GM12878 (cell line): ENCODE measurements at regions not wholly inside any gene's neighbourhood (a gene's known extent, or its start where the extent isn't known, plus 50 kb on each side); places are given as distances from the start of the nearest gene placed in this dataset.

ENCODE experiments used
- ATAC-seq: fragments of 200-7000 bp; cut with Tn5 transposase; 3 replicates; pipeline ENCODE4 v1.9.1; 2020; ENCODE audit warnings: mild to moderate bottlenecking, moderate library complexity
- BruUV-seq: library from RNA; stranded (reverse); fragments of 400-500 nt; replicated peaks from 2 replicates; lab custom pipeline; 2021; lab: Mats Ljungman, UMichigan
- CTCF ChIA-PET: fragments of 300-600 bp; sonication (Branson Sonifier 250); formaldehyde crosslinking; extraction: SDS; loops from one replicate; lab custom pipeline; 2021; ENCODE audit warnings: inconsistent platforms; lab: Yijun Ruan, JAX
- POLR2A ChIA-PET: fragments of 350-600 bp; formaldehyde crosslinking; extraction: SDS; loops from one replicate; lab custom pipeline; 2021; ENCODE audit warnings: inconsistent platforms; lab: Charles Lee
- RAD21 ChIA-PET: fragments of 300-600 bp; sonication (Branson Sonifier 250); formaldehyde crosslinking; loops from one replicate; lab custom pipeline; 2023; ENCODE audit warnings: antibody characterized with exemption; ENCODE audit not compliant: unreplicated experiment; lab: Charles Lee
- SMC1A ChIA-PET: fragments of 300-600 bp; sonication (Branson Sonifier 250); formaldehyde crosslinking; loops from one replicate; lab custom pipeline; 2023; ENCODE audit not compliant: unreplicated experiment, uncharacterized antibody; lab: Charles Lee
- DNase-seq: peaks from one replicate; pipeline ENCODE4 v3.0.0-alpha.2; 2011; ENCODE audit warnings: low read depth, low spot score
- FAIRE-seq: peaks from 3 replicates; lab custom pipeline; 2011; peaks lifted over from hg19 to GRCh38; lab: Jason Lieb, UNC
- H2AFZ ChIP-seq: 2 replicates; pipeline ENCODE4 v1.6.0; 2011; ENCODE audit warnings: low read depth, low read length, control low read depth; ENCODE audit not compliant: control insufficient read depth
- H3K27ac ChIP-seq: 2 replicates; pipeline ENCODE4 v1.5.1; 2011; ENCODE audit warnings: control low read depth; ENCODE audit not compliant: control insufficient read depth, insufficient read depth
- H3K27me3 ChIP-seq, 2 experiments: replicated peaks in 1 of 2; 2 replicates each; pipeline versions ENCODE4 v1.6.0 to v1.6.1; 2011; ENCODE audit warnings: low read length in 1 of 2; ENCODE audit not compliant: control insufficient read depth in 2 of 2, insufficient read depth in 2 of 2
- H3K36me3 ChIP-seq, 2 experiments: 2 replicates each; pipeline ENCODE4 v1.5.1; 2011; ENCODE audit warnings: low read length in 1 of 2; ENCODE audit not compliant: control insufficient read depth in 2 of 2, insufficient read depth in 2 of 2
- H3K4me1 ChIP-seq: 2 replicates; pipeline ENCODE4 v1.6.1; 2011; ENCODE audit warnings: mild to moderate bottlenecking, low read length, moderate library complexity, mixed read lengths; ENCODE audit not compliant: control insufficient read depth, insufficient read depth
- H3K4me2 ChIP-seq: 2 replicates; pipeline ENCODE4 v1.6.0; 2011; ENCODE audit warnings: control low read depth; ENCODE audit not compliant: control insufficient read depth, insufficient read depth
- H3K4me3 ChIP-seq: fragments of 200-600 bp; sonication (generic); 2 replicates; pipeline ENCODE4 v1.5.1; 2016
- H3K79me2 ChIP-seq: 2 replicates; pipeline ENCODE4 v1.6.0; 2011; ENCODE audit warnings: low read length; ENCODE audit not compliant: control insufficient read depth, insufficient read depth
- H3K9ac ChIP-seq: 2 replicates; pipeline ENCODE4 v1.8.0; 2011; ENCODE audit warnings: low read length, control low read depth, mixed read lengths; ENCODE audit not compliant: control insufficient read depth, insufficient read depth
- H3K9me3 ChIP-seq: replicated peaks from 3 replicates; pipeline ENCODE4 v1.5.1; 2011; ENCODE audit warnings: mild to moderate bottlenecking, low read length; ENCODE audit not compliant: control insufficient read depth, insufficient read depth
- H4K20me1 ChIP-seq: 2 replicates; pipeline ENCODE4 v1.6.0; 2011; ENCODE audit not compliant: control insufficient read depth, insufficient read depth
- BRCA1 ChIP-seq: IDR thresholded peaks from 2 replicates; pipeline ENCODE4 v1.6.1; 2011; ENCODE audit warnings: low read depth, low read length, improper control_type of control experiment
- CHD4 ChIP-seq: fragments of 200-600 bp; sonication (generic); IDR thresholded peaks from 2 replicates; pipeline ENCODE4 v1.6.1; 2016; ENCODE audit warnings: mild to moderate bottlenecking
- DPF2 ChIP-seq: fragments of 450-650 bp; IDR thresholded peaks from 2 replicates; pipeline ENCODE4 v1.6.1; 2017; ENCODE audit warnings: mild to moderate bottlenecking
- EED ChIP-seq: sonication (generic); IDR thresholded peaks from 2 replicates; pipeline ENCODE4 v1.6.1; 2016; ENCODE audit warnings: antibody characterized with exemption, low read depth
- EP300 ChIP-seq, 2 experiments: fragments of 150-350 bp in 1 of 2; IDR thresholded peaks; 2 replicates each; pipeline ENCODE4 v1.6.1; 2011 to 2012; ENCODE audit warnings: low read depth in 2 of 2, low read length in 2 of 2, borderline replicate concordance in 1 of 2, improper control_type of control experiment in 1 of 2, inconsistent platforms in 1 of 2; ENCODE audit not compliant: control insufficient read depth in 1 of 2
- FOXK2 ChIP-seq: fragments of 450-650 bp; IDR thresholded peaks from 2 replicates; pipeline ENCODE4 v1.6.1; 2017; ENCODE audit warnings: mild to moderate bottlenecking, moderate library complexity
- HDAC2 ChIP-seq: fragments of 200-600 bp; sonication (generic); IDR thresholded peaks from 2 replicates; pipeline ENCODE4 v1.6.1; 2017
- IKZF1 ChIP-seq: fragments of 450-650 bp; conservative IDR thresholded peaks from 2 replicates; pipeline ENCODE4 v1.6.1; 2017; ENCODE audit warnings: antibody characterized with exemption, mild to moderate bottlenecking
- IKZF2 ChIP-seq, 2 experiments: fragments of 450-650 bp; IDR thresholded peaks; 2 replicates each; pipeline ENCODE4 v1.6.1; 2017; ENCODE audit warnings: mild to moderate bottlenecking in 2 of 2, moderate library complexity in 2 of 2
- JUNB ChIP-seq: IDR thresholded peaks from 2 replicates; pipeline ENCODE4 v1.6.1; 2016; ENCODE audit warnings: antibody characterized with exemption, mild to moderate bottlenecking
- MTA2 ChIP-seq: fragments of 450-650 bp; IDR thresholded peaks from 2 replicates; pipeline ENCODE4 v1.6.1; 2016; ENCODE audit warnings: low read depth, mild to moderate bottlenecking, moderate library complexity
- MTA3 ChIP-seq: IDR thresholded peaks from 2 replicates; pipeline ENCODE4 v1.6.1; 2012; ENCODE audit warnings: low read length, inconsistent platforms, borderline replicate concordance
- NR2F1 ChIP-seq: fragments of 450-650 bp; conservative IDR thresholded peaks from 2 replicates; pipeline ENCODE4 v1.6.1; 2017; ENCODE audit warnings: mild to moderate bottlenecking
- RBBP5 ChIP-seq: fragments of 200-600 bp; sonication (generic); conservative IDR thresholded peaks from 2 replicates; pipeline ENCODE4 v1.6.1; 2016
- SMARCA5 ChIP-seq: fragments of 450-650 bp; IDR thresholded peaks from 2 replicates; pipeline ENCODE4 v1.6.1; 2017; ENCODE audit warnings: mild to moderate bottlenecking
- TCF3 ChIP-seq: IDR thresholded peaks from 2 replicates; pipeline ENCODE4 v1.6.1; 2012; ENCODE audit warnings: low read depth, mild to moderate bottlenecking, low read length, borderline replicate concordance; ENCODE audit not compliant: insufficient read depth
- YBX1 ChIP-seq: fragments of 450-650 bp; IDR thresholded peaks from 2 replicates; pipeline ENCODE4 v1.6.1; 2016; ENCODE audit warnings: antibody characterized with exemption
- ZBTB33 ChIP-seq: fragments of 450-650 bp; IDR thresholded peaks from 2 replicates; pipeline ENCODE4 v1.6.1; 2017; ENCODE audit warnings: mild to moderate bottlenecking
- ZSCAN29 ChIP-seq: fragments of 450-650 bp; IDR thresholded peaks from 2 replicates; pipeline ENCODE4 v1.6.1; 2017; ENCODE audit warnings: mild to moderate bottlenecking, moderate library complexity
- WGBS: methylation state at CpG from one replicate; pipeline ENCODE4 v1.1.6; 2016; ENCODE audit warnings: low lambda C conversion rate; ENCODE audit not compliant: insufficient replicate concordance, insufficient coverage; ENCODE audit errors: missing lambda C conversion rate; 5-methylcytosine and 5-hydroxymethylcytosine counted together
- in situ Hi-C: fragments of 300-500 bp; cut with MboI; formaldehyde crosslinking; loops from 9 replicates; pipeline ENCODE4 v1.14.3; 2018; ENCODE audit warnings: mixed read lengths
- intact Hi-C: fragments of 100-400 bp; cut with micrococcal nuclease; formaldehyde crosslinking; loops from one replicate; pipeline ENCODE4 v1.14.2; 2022; ENCODE audit not compliant: unreplicated experiment
- TF ChIP-seq, protein P1 (sequence below): IDR thresholded peaks from 2 replicates; pipeline ENCODE4 v1.6.1; 2012; ENCODE audit warnings: mild to moderate bottlenecking, low read depth, low read length
- TF ChIP-seq, protein P2 (sequence below): fragments of 450-650 bp; IDR thresholded peaks from 2 replicates; pipeline ENCODE4 v1.6.1; 2016; ENCODE audit warnings: mild to moderate bottlenecking

DNA sequence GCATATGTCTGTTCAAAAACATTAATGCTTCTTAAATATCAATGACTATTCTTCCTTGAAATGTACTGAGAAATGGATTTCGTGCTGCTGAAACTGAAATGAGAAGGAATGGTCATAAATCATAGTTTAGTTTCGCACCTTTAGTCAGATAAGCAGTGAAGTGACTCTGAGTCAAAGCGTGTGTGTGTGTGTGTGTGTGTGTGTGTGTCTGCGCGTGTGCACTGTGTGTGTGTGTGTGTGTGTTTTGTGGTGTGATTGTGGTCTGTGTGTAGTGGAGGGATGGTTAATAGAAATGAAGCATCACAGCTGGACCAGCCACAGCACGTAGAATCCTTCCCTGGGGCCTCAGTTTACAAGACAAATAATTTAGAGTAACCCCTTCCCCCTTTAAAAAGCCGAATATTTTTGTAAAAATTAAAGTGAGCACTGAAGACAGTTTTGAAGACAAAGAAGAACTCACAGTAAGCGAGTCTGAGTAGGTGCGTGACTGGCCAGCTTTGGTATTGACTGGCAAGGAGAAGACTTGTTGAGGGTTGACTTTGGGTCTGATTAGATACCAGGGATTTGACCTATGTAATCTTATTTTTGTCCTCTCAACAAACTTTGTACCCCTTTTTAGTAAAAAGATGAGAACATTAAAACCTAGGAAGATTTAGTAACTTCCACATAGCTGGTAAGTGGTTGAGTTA, 202.0 kb upstream of the IL12A start:
- H4K20me1 ChIP-seq = no peaks in the 10 kb centered on the region
- peak; percentile 69 for ATAC-seq
- in situ Hi-C loops = no loop called here
- 22% methylated on average over 9 of the region's 9 CpGs for WGBS
- ChIA-PET POLR2A (no interaction called here), CTCF (interaction anchor here (1.6 kb wide), 1 partner anchor 10 kb away, joined by 3 read pairs; no protein-coding TSS in a partner anchor), RAD21 (interaction anchor here (1.6 kb wide), 1 partner anchor 19 kb away, joined by 4 read pairs; no protein-coding TSS in a partner anchor), SMC1A (no interaction called here)
- H3K4me3 ChIP-seq = no peak overlapping the region
- no peak overlapping the region for H3K4me2 ChIP-seq
- no peaks in the 10 kb centered on the region; a peak in 1 of 4 replicates for H3K27me3 ChIP-seq
- no peaks in the 10 kb centered on the region; the same call in 1 of the 2 replicates for H3K4me1 ChIP-seq
- intact Hi-C loops = no loop called here
- BruUV-seq = no TSS peak
- H3K9me3 ChIP-seq = no peaks in the 10 kb centered on the region
- no peaks in the 10 kb centered on the region for H3K79me2 ChIP-seq
- H3K27ac ChIP-seq = no peak overlapping the region
- FAIRE-seq = no peak
- no peak overlapping the region for H3K9ac ChIP-seq
- H2AFZ ChIP-seq = no peak overlapping the region
- no peak for DNase-seq
- no peaks in the 10 kb centered on the region for H3K36me3 ChIP-seq
- TF ChIP-seq MTA3 (no peak), CHD4 (no peak), HDAC2 (no peak), NR2F1 (no peak), BRCA1 (no peak), TCF3 (peak; percentile 25; the same call in 1 of the 2 replicates), DPF2 (peak; percentile 41; the same call in 1 of the 2 replicates), YBX1 (no peak), JUNB (peak; percentile 34), MTA2 (peak; percentile 59; the same call in 1 of the 2 replicates), SMARCA5 (no peak), IKZF1 (0 out of 2 replicates have a peak, but pooled peaks have one; percentile 19), RBBP5 (no peak), IKZF2 (IDR thresholded peaks at IDR 0.05) (peak; percentile 69 to 85), EP300 (IDR thresholded peaks at IDR 0.05; ENCODE audit: borderline replicate concordance in 1 of 2, control insufficient read depth in 1 of 2, low read depth in 2 of 2, low read length in 2 of 2) (0 out of 4 replicates have a peak, but pooled peaks of 1 of the 2 experiments have one; percentile 36), ZSCAN29 (no peak), FOXK2 (no peak), ZBTB33 (no peak), EED (peak; percentile 20; the same call in 1 of the 2 replicates)
- TF ChIP-seq, protein P1, sequence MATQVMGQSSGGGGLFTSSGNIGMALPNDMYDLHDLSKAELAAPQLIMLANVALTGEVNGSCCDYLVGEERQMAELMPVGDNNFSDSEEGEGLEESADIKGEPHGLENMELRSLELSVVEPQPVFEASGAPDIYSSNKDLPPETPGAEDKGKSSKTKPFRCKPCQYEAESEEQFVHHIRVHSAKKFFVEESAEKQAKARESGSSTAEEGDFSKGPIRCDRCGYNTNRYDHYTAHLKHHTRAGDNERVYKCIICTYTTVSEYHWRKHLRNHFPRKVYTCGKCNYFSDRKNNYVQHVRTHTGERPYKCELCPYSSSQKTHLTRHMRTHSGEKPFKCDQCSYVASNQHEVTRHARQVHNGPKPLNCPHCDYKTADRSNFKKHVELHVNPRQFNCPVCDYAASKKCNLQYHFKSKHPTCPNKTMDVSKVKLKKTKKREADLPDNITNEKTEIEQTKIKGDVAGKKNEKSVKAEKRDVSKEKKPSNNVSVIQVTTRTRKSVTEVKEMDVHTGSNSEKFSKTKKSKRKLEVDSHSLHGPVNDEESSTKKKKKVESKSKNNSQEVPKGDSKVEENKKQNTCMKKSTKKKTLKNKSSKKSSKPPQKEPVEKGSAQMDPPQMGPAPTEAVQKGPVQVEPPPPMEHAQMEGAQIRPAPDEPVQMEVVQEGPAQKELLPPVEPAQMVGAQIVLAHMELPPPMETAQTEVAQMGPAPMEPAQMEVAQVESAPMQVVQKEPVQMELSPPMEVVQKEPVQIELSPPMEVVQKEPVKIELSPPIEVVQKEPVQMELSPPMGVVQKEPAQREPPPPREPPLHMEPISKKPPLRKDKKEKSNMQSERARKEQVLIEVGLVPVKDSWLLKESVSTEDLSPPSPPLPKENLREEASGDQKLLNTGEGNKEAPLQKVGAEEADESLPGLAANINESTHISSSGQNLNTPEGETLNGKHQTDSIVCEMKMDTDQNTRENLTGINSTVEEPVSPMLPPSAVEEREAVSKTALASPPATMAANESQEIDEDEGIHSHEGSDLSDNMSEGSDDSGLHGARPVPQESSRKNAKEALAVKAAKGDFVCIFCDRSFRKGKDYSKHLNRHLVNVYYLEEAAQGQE = no peak
- TF ChIP-seq, protein P2, sequence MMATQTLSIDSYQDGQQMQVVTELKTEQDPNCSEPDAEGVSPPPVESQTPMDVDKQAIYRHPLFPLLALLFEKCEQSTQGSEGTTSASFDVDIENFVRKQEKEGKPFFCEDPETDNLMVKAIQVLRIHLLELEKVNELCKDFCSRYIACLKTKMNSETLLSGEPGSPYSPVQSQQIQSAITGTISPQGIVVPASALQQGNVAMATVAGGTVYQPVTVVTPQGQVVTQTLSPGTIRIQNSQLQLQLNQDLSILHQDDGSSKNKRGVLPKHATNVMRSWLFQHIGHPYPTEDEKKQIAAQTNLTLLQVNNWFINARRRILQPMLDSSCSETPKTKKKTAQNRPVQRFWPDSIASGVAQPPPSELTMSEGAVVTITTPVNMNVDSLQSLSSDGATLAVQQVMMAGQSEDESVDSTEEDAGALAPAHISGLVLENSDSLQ = peak; percentile 44; the same call in 1 of the 2 replicates
